NOMO-1 treated with dmso at 0.1 percent for 144 hours (cell line): ENCODE measurements at regions not wholly inside any gene's neighbourhood (a gene's known extent, or its start where the extent isn't known, plus 50 kb on each side); places are given as distances from the start of the nearest gene placed in this dataset.
A peak's percentile ranks its signal among the peaks of the same experiment; 100 is the strongest.

Experiments
- DNase-seq: peaks from one replicate; lab custom pipeline; 2025; ENCODE audit not compliant: unreplicated experiment; lab: John Stamatoyannopoulos, UW

GRCh38 chr5:39992617-39993202 lies 567.9 kb upstream of the DAB2 start:
- DNase-seq, result peak; percentile 20

- no peak for DNase-seq
Observed at GRCh38 chr5:39986614-39987013, 561.8 kb upstream of the DAB2 start.

DNA sequence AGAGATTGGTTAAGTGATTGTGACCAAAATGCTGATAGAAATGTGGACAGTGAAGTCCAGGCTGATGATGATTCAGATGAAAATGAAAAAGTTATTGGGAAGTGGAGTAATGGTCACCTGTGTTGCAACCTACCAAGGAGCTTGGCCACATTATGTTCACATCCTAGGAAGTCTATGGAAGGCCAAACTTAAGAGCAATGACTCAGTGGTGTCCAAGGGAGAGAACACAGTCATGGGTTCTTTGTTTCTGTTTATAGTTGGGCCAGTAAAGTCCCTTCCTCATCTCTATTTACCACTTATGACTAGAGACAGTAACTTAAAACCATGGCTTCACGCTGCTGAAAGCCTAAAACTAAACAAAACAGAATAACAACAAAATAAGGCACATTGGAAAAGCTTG lies 555.3 kb upstream of the DAB2 start:
- DNase-seq, result no peak

DNA sequence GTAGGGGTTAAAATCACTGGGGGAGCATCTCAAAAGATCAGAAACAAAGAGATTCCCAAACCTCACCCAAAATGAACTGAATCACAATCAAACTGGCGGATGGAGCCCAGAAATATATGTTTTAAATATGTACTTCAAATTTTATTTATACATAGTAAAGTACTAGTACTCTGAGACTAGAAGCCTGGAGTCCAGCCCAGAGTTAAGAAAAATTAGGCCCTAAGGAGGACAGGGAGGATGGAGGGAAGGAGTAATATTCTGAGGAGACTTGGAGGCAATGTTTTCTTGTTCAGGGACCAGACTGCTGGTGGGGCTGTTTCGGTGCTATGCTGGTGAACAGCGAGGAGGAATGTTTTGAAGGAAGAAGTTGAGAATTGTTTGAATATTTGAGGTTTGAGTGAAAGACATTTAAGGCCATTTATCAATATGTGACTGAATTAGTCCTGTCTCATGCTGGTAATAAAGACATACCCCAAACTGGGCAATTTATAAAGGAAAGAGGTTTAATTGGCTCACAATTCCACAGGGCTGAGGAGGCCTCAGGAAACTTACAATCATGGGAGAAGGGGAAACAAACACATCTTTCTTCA lies 552.4 kb upstream of the DAB2 start:
- DNase-seq, result no peak

DNA sequence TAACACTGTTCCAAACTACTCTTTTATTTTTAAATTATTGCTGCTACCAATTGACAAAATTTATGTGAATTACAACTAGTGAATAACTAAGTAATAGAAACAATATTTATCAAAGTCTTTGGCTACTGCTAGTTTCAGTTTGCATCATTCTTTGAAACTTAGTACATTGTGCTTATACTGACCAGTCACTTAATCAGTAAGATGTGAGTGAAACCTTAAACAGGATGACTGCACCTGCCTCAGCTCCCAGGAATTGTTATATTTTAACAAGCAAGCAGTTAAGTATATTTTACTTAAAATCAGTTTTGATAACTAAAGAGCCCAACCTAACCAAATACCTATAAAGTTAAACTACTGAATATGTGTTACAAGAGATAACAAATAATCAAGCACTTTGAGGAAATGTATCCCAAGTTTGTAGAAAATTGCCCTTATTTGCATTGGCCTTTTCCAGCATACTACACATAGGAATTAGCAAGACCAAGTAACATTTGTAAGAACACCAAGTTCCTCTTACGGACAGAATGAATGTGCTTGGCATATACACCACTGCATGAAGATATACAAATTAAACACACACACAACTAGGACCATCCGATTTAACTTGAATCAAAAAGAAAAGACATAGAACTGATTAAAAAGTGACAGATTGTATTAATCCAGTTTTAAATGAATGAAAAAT lies 545.5 kb upstream of the DAB2 start:
- DNase-seq, result no peak

GRCh38 chr5:39968381-39968780 lies 543.6 kb upstream of the DAB2 start:
- no peak for DNase-seq

DNA sequence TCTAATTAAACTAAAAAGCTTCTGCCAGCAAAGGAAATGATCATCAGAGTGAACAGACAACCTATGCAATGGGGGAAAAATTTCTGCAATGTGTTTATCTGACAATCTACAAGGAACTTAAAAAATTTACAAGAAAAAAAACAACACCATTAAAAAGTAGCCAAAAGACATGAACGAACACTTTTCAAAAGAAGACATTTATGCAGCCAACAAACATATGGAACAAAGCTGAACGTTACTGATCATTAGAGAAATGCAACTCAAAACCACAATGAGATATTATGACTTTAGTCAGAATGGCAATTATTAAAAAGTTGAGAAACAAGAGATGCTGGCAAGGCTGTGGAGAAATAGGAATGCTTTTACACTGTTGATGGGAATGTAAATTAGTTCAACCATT lies 530.4 kb upstream of the DAB2 start:
- DNase-seq, result no peak

GRCh38 chr5:39951070-39951469 lies 526.3 kb upstream of the DAB2 start:
- DNase-seq, result no peak

DNA sequence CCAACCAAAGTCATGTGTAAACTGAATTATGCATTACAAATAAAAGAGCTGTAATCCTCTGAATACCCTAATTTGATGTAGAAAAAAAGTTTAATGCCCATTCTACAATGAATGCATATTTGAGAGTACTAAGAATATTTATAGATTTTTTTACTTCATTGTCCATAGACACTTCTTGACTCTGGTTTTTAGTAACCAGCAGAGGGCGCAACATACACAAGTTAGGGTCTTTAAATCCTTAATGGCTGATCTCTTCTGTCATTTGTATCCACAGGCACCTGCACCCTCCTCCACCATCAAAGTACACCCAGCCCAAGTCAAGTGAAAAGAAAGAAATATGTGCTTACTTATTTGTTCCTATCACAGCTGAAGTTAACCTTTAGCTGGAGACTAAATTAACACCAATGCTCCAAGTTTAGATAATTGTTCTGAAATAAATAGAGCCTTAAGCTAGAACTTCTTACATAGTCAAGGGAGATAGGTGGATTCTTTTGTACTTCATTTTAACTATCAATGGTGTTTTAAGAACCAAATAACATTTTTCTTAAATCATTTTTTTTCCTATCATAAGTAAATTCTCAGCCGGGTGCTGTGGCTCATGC lies 524.2 kb upstream of the DAB2 start:
- DNase-seq, result peak; percentile 68

GRCh38 chr5:39948341-39948740 lies 523.6 kb upstream of the DAB2 start:
- DNase-seq, result no peak

GRCh38 chr5:39947657-39948056 lies 522.9 kb upstream of the DAB2 start:
- no peak for DNase-seq

GRCh38 chr5:39946356-39947045 lies 521.7 kb upstream of the DAB2 start:
- DNase-seq, result peak; percentile 69

DNA sequence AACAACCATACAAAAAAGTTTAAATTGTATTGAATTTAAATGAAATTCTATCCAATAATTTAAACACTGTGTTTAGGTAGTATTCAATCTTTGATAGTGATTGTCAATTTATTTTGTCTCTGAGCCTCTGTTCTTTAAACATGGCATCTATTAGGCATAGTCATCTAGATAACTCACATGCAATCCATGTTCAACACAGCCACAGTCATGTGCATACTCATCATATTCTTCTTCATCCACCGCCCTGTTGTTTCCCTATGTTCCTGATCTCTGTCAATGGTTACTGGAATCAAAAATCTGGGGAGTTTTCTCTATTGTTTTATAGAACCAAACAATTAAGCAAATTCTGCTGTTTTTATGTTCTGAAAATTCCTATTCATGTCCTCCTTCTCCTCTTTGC lies 521.1 kb upstream of the DAB2 start:
- DNase-seq, result no peak

DNA sequence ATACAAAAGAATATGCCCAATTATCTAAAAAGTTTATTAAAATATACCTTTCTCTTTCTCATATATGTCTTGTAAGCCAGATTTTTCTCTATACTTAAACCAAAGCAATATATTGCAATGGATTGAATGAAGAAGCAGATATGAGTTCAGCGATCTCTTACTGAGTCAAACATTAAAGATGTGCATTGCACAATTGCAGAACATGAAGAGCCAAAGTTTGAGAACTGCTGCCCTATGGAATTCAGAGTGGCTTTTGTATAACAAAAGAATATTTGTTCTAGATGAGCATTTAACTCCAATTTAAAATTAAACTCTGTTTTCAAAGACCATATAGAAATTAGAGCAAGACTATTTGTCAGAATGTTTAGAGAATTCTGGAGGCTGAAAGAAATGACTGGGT lies 519.0 kb upstream of the DAB2 start:
- no peak for DNase-seq

DNA sequence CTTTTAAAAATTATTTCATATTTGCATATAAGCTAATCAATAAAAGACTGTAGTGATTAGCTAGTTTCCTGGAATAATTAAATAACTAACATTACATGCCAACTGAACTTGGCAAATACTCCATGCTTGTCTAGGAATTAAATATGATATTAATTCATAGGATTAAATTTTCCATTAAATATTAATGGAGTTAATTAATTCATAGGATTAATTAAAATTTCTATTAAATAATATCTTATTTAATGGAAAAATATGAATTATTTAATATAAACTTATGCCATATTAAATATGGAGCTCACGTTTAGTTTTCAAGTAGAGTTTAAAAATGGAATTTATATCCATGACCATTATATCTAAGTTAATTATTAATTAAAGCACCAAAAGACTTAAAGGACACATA lies 517.8 kb upstream of the DAB2 start:
- no peak for DNase-seq

DNA sequence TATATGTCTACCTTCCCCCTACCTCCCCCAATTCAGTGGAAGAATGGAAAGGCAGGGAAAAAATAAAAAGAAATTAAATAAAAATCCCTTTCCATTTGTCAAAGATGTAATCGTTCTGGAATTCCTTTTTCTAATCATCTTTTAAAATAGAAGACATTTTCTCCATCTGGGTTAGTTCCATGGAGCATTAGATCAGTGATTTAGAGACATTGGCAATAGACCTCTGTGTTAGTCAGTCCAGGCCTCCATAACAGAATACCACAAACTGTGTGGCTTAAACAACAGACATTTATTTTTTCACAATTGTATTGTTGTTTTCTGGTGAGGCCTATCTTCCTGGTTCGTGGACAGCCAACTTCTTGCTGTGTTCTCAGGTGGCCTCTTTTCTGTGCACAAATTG lies 516.6 kb upstream of the DAB2 start:
- no peak for DNase-seq

DNA sequence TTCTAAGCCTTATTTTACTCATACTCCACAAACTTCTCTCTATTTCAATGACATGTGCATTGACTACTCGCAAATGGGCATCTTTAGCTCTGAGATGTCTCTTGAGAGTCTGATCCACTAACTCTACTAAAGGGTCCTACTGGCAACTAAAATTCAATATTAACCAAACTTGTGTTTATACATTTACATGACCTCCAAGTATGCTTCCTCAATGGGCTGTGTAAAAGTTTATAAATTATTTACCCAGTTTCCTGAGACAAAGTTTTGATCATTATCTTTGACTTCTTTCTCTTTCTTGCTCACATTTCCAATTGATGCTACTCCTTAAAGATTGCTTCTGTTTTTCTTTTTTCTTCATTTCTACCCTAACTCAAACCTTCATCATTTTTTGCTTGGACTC lies 510.1 kb upstream of the DAB2 start:
- DNase-seq, result no peak

DNA sequence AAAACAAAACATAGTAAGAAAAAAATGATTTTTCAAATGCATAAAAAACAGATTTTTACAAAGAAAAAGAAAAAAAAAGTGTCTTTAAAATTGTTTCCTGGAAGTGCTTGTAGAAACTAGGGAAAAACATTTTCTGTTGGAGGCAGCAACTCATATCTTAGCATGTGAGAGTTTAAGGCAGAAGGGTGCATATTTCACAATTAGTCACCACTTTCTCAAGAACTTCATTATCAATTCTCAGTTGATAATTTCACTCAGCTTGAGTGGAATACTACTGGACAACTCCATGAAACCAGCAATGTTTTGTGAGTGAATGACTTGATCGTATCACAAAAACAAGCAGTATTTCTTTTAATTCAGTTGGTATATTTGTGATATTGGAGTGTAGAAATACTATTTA lies 508.3 kb upstream of the DAB2 start:
- no peak for DNase-seq

DNA sequence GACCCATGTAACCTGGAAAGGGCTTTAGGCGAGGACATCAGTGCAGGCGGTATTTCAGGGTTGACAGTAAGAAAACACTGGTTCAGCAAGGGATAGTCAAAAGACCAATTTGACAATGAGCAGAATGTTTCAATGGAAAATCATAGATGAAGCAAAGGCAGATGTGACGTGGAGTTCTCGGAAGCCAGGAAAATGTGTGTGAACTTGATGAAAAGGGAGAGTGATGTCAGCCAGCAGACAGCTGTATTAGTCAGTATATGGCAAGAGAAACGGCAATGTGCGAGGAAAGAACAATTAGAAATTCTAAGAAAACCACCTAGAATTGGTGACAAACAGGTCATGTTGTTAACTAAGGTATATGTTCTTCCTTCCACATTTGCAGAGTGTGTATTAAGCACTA lies 503.9 kb upstream of the DAB2 start:
- no peak for DNase-seq

GRCh38 chr5:39919876-39920275 lies 495.1 kb upstream of the DAB2 start:
- DNase-seq, result no peak

DNA sequence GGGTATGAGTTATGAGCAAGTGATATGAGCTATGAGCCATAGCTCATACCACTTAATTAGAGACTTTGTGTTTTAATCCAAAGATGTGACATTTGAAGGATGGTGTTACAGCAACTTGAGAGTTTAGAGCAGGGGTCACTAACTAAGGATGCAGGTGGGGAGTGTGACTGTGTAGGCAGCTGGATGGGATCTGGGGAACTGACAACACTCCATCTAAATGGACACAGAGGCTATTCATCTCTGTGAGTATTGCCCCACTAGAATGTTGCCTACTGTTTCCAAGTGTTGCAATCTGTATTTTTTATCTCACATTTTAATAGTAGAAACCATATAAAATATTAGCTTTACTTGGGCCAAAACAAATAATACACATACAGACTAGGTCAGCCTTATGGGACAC lies 488.1 kb upstream of the DAB2 start:
- DNase-seq, result no peak
